ENCODE measurements at regions not wholly inside any gene's neighbourhood (a gene's known extent, or its start where the extent isn't known, plus 50 kb on each side); places are given as distances from the start of the nearest gene placed in this dataset.

- TF ChIP-seq, protein P1, sequence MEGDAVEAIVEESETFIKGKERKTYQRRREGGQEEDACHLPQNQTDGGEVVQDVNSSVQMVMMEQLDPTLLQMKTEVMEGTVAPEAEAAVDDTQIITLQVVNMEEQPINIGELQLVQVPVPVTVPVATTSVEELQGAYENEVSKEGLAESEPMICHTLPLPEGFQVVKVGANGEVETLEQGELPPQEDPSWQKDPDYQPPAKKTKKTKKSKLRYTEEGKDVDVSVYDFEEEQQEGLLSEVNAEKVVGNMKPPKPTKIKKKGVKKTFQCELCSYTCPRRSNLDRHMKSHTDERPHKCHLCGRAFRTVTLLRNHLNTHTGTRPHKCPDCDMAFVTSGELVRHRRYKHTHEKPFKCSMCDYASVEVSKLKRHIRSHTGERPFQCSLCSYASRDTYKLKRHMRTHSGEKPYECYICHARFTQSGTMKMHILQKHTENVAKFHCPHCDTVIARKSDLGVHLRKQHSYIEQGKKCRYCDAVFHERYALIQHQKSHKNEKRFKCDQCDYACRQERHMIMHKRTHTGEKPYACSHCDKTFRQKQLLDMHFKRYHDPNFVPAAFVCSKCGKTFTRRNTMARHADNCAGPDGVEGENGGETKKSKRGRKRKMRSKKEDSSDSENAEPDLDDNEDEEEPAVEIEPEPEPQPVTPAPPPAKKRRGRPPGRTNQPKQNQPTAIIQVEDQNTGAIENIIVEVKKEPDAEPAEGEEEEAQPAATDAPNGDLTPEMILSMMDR (IDR thresholded peaks at IDR 0.05; ENCODE audit: unreplicated experiment): no peak
- no peak for DNase-seq (ENCODE audit: low spot score, unreplicated experiment)
- no peaks in the 10 kb centered on the region for H3K9me3 Mint-ChIP-seq (ENCODE audit: low read depth)
- H3K27ac Mint-ChIP-seq: no peak overlapping the region
- H3K27me3 Mint-ChIP-seq: peaks cover 18% of the 10 kb centered on the region
- no peaks in the 10 kb centered on the region for H3K4me1 Mint-ChIP-seq (ENCODE audit: low read depth)
- no peaks in the 10 kb centered on the region for H3K36me3 Mint-ChIP-seq (ENCODE audit: insufficient read depth)
- no peak overlapping the region for H3K4me3 Mint-ChIP-seq (ENCODE audit: low read depth)
Measured at GRCh38 chr9:134487066-134487710, 154.4 kb upstream of the COL5A1 start.

DNA sequence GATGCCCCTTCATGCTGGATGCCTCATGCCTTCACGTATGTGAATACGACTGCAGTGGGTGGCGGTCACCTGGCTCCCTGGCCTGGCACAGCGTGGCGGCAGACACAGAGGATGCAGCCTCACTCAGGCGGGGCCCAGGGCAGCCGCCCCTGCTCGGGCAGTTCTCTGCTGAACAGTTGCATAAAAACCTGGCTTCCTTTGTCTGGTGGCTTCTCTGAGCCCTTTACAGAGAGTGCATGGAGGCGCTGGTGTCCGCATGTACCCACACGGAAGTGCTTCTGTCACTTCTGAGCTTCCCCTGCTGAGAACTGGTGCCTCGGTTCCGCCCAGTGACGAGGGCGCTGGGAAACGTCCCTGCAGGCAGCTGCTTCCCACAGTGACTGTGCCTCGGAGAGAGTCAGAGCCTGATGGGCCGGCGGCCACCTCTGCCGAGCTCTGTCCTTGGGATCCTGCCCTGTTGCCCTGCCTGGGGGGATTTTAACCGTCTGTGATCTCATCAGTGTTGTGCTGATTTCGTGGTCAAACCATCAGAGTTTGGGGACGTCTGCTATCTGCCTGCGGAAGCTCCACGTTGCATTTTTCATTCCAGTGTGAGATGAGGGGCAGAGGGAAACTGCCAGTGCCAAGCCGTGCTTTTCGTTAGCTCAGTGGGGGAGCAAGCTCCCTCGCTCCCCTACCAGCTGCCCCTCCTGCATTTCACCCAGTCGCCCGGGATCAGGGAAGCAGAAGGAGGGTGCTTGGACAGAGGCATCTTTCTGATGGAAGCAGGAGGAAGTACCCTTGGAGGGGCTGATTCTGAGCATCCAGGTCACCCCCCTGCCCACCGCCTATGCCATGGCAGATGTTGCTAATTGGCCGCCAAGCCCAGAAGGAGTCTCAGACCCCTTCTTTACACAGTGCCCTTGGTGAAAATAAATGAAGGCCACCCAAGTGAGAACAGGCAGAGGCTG, 153.0 kb upstream of the COL5A1 start:
- no peaks in the 10 kb centered on the region for H3K4me1 Mint-ChIP-seq (ENCODE audit: low read depth)
- H3K27me3 Mint-ChIP-seq: peaks cover 18% of the 10 kb centered on the region

GRCh38 chr9:134489621-134490408, 151.8 kb upstream of the COL5A1 start:
- peaks cover 16% of the 10 kb centered on the region for H3K27me3 Mint-ChIP-seq
- no peaks in the 10 kb centered on the region for H3K36me3 Mint-ChIP-seq (ENCODE audit: insufficient read depth)
- H3K9me3 Mint-ChIP-seq (ENCODE audit: low read depth): no peaks in the 10 kb centered on the region
- no peaks in the 10 kb centered on the region for H3K4me1 Mint-ChIP-seq (ENCODE audit: low read depth)
- TF ChIP-seq, protein P1 (IDR thresholded peaks at IDR 0.05; ENCODE audit: unreplicated experiment): no peak
- H3K27ac Mint-ChIP-seq: no peak overlapping the region
- H3K4me3 Mint-ChIP-seq (ENCODE audit: low read depth): no peak overlapping the region
- no peak for DNase-seq (ENCODE audit: low spot score, unreplicated experiment)

More for the DNA sequence above, 153.0 kb upstream of the COL5A1 start:
- Mint-ChIP-seq H3K27ac (no peak overlapping the region), H3K4me3 (ENCODE audit: low read depth) (no peak overlapping the region), H3K9me3 (ENCODE audit: low read depth) (no peaks in the 10 kb centered on the region), H3K36me3 (ENCODE audit: insufficient read depth) (no peaks in the 10 kb centered on the region)
- no peak for DNase-seq (ENCODE audit: low spot score, unreplicated experiment)
- TF ChIP-seq, protein P1 (IDR thresholded peaks at IDR 0.05; ENCODE audit: unreplicated experiment): no peak

GRCh38 chr9:134490446-134490845, 151.2 kb upstream of the COL5A1 start:
- H3K27ac Mint-ChIP-seq: no peak overlapping the region
- H3K36me3 Mint-ChIP-seq (ENCODE audit: insufficient read depth): no peaks in the 10 kb centered on the region
- TF ChIP-seq, protein P1 (IDR thresholded peaks at IDR 0.05; ENCODE audit: unreplicated experiment): no peak
- DNase-seq (ENCODE audit: low spot score, unreplicated experiment): no peak
- no peak overlapping the region for H3K4me3 Mint-ChIP-seq (ENCODE audit: low read depth)
- H3K27me3 Mint-ChIP-seq: peaks cover 14% of the 10 kb centered on the region
- no peaks in the 10 kb centered on the region for H3K9me3 Mint-ChIP-seq (ENCODE audit: low read depth)
- no peaks in the 10 kb centered on the region for H3K4me1 Mint-ChIP-seq (ENCODE audit: low read depth)
